Activated B cell treated with CpG ODN at 0.5 μM for 24 hours (primary cell): ENCODE measurements at regions not wholly inside any gene's neighbourhood (a gene's known extent, or its start where the extent isn't known, plus 50 kb on each side); places are given as distances from the start of the nearest gene placed in this dataset.

Source experiments
- ATAC-seq: fragments of 200-7000 bp; cut with Tn5 transposase; one replicate; pipeline ENCODE4 v1.10.0; 2021; ENCODE audit warnings: low read depth, mild to moderate bottlenecking, moderate library complexity
- CTCF ChIA-PET: fragments of 350-600 bp; sonication (Branson Sonifier 250); formaldehyde crosslinking; loops from one replicate; lab custom pipeline; 2021; ENCODE audit warnings: antibody characterized with exemption; lab: Charles Lee
- POLR2A ChIA-PET: fragments of 350-600 bp; sonication (Branson Sonifier 250); formaldehyde crosslinking; loops from one replicate; lab custom pipeline; 2021; ENCODE audit warnings: antibody characterized with exemption; lab: Charles Lee
- DNase-seq: peaks from one replicate; pipeline ENCODE4 v3.0.0; 2022
- H3K27ac Mint-ChIP-seq: one replicate; pipeline ENCODE4 v1.8.0; 2020; ENCODE audit warnings: mixed read lengths
- H3K27me3 Mint-ChIP-seq: one replicate; pipeline ENCODE4 v1.8.0; 2021; ENCODE audit warnings: mixed read lengths
- H3K36me3 Mint-ChIP-seq: one replicate; pipeline ENCODE4 v1.8.0; 2021; ENCODE audit warnings: low read depth, mixed read lengths
- H3K4me1 Mint-ChIP-seq: one replicate; pipeline ENCODE4 v1.8.0; 2021; ENCODE audit warnings: mixed read lengths
- H3K4me3 Mint-ChIP-seq: one replicate; pipeline ENCODE4 v1.8.0; 2020; ENCODE audit warnings: mild to moderate bottlenecking, mixed read lengths
- H3K9me3 Mint-ChIP-seq: one replicate; pipeline ENCODE4 v1.8.0; 2020; ENCODE audit warnings: mixed read lengths
- CTCF ChIP-seq: fragments of 200-600 bp; IDR thresholded peaks from one replicate; pipeline ENCODE4 v1.8.0; 2022; ENCODE audit warnings: antibody characterized with exemption, mild to moderate bottlenecking
- intact Hi-C: fragments of 100-400 bp; cut with micrococcal nuclease; formaldehyde crosslinking; loops from one replicate; pipeline ENCODE4 v1.15.1; 2024

- Mint-ChIP-seq H3K27ac (no peak overlapping the region), H3K9me3 (no peaks in the 10 kb centered on the region), H3K4me1 (no peaks in the 10 kb centered on the region), H3K4me3 (no peak overlapping the region), H3K27me3 (no peaks in the 10 kb centered on the region), H3K36me3 (no peaks in the 10 kb centered on the region)
- intact Hi-C loops: no loop called here
- DNase-seq: no peak
- CTCF ChIA-PET: no interaction called here
- ATAC-seq: no peak
- POLR2A ChIA-PET: no interaction called here
- no peak for TF ChIP-seq CTCF
These were observed 335.6 kb upstream of the SLC16A7 start for GRCh38 chr12:59260202-59260601.

GRCh38 chr12:59252731-59253130 lies 332.4 kb upstream of the LRIG3 start:
- no peaks in the 10 kb centered on the region for H3K27me3 Mint-ChIP-seq
- intact Hi-C loops: no loop called here
- H3K4me3 Mint-ChIP-seq: no peak overlapping the region
- H3K9me3 Mint-ChIP-seq: peaks cover 10% of the 10 kb centered on the region
- POLR2A ChIA-PET: no interaction called here
- TF ChIP-seq CTCF: no peak
- ATAC-seq (no peak), DNase-seq (no peak)
- no peak overlapping the region for H3K27ac Mint-ChIP-seq
- no peaks in the 10 kb centered on the region for H3K4me1 Mint-ChIP-seq
- H3K36me3 Mint-ChIP-seq: no peaks in the 10 kb centered on the region
- CTCF ChIA-PET: no interaction called here

GRCh38 chr12:59250766-59251165 lies 330.5 kb upstream of the LRIG3 start:
- DNase-seq: no peak
- CTCF ChIA-PET: no interaction called here
- intact Hi-C loops: no loop called here

GRCh38 chr12:59240048-59240447 lies 319.7 kb upstream of the LRIG3 start:
- DNase-seq: no peak
- POLR2A ChIA-PET: no interaction called here
- H3K36me3 Mint-ChIP-seq: no peaks in the 10 kb centered on the region
- CTCF ChIA-PET: no interaction called here
- no peak for TF ChIP-seq CTCF
- ATAC-seq: no peak
- no peaks in the 10 kb centered on the region for H3K4me1 Mint-ChIP-seq
- no peaks in the 10 kb centered on the region for H3K9me3 Mint-ChIP-seq
- no peak overlapping the region for H3K4me3 Mint-ChIP-seq
- intact Hi-C loops: no loop called here
- no peak overlapping the region for H3K27ac Mint-ChIP-seq
- no peaks in the 10 kb centered on the region for H3K27me3 Mint-ChIP-seq

More at GRCh38 chr12:59250766-59251165, 330.5 kb upstream of the LRIG3 start:
- Mint-ChIP-seq H3K27me3 (no peaks in the 10 kb centered on the region), H3K27ac (no peak overlapping the region), H3K4me1 (no peaks in the 10 kb centered on the region), H3K36me3 (no peaks in the 10 kb centered on the region), H3K4me3 (no peak overlapping the region), H3K9me3 (peaks cover 10% of the 10 kb centered on the region)
- TF ChIP-seq CTCF: no peak
- no peak for ATAC-seq
- POLR2A ChIA-PET: no interaction called here

- TF ChIP-seq CTCF: no peak
- Mint-ChIP-seq H3K9me3 (no peaks in the 10 kb centered on the region), H3K27me3 (no peaks in the 10 kb centered on the region), H3K36me3 (no peaks in the 10 kb centered on the region), H3K27ac (no peak overlapping the region), H3K4me1 (no peaks in the 10 kb centered on the region), H3K4me3 (no peak overlapping the region)
- ChIA-PET POLR2A (no interaction called here), CTCF (no interaction called here)
- ATAC-seq (no peak), DNase-seq (no peak)
- intact Hi-C loops: no loop called here
These were observed 314.1 kb upstream of the LRIG3 start for GRCh38 chr12:59234391-59234790.
